HG03521 (cell line): ENCODE measurements at regions not wholly inside any gene's neighbourhood (a gene's known extent, or its start where the extent isn't known, plus 50 kb on each side); places are given as distances from the start of the nearest gene placed in this dataset.
"Not testable (repeated sequence)": the region's sequence is repeated elsewhere in the genome, so short reads cannot be mapped to it uniquely, and the experiment has no call there.

Source experiments
- ATAC-seq: cut with Tn5 transposase; IDR thresholded peaks from one replicate; pipeline ENCODE4 v1.9.1; 2021; ENCODE audit warnings: mild to moderate bottlenecking, moderate library complexity; ENCODE audit not compliant: unreplicated experiment

DNA sequence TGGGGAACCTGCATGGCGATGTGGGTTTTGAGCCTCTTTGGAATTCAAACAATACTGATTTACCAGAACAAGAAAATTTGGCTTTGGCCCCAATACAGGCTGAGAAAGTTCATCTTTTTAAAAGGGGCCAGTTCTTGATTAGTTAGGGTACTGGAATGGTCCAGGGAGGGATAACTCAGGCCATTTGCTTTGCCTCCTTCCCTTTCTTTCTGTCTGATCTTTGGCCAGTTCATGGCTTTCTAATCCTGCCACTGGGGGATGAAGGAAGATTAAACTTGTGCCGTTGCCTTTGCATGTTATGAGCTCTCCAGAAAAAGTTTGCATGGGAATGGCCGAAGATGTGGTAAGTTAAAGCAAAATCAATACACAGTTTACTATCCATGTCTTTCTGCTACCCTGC lies 78.4 kb downstream of the ADAMTS15 start:
- no peak for ATAC-seq

DNA sequence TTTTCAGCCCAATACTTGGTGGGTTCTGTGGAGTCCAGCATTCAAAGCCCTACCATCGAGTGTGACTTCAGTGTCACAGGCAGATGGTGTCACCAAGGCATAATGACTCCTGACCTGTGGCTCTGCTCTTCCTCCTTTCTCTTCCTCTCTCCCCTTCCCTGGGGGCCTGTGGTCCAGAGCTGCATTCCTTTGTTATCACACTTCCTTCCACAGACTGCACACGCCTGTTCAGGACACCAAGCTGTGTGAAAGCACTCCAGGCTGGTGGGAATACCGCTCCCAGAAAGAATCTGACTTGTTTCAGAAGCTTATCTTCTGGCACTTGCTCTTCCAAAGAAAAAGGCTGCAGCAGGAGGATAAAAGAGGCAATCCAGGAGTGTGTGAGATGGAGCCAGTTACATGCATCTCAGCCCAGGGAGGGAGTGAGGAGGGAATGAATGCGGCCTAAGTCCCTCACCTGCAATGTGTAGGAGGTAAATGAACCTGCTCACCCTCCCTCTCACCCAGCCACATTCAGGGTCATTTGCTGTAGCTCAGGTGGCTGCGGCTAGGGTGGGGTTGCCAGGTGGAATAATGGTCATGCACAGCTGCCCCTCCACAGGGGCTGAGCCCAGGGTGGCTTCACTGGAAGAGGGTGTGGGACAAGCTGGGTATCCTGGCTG lies 79.3 kb downstream of the ADAMTS15 start:
- no peak for ATAC-seq

DNA sequence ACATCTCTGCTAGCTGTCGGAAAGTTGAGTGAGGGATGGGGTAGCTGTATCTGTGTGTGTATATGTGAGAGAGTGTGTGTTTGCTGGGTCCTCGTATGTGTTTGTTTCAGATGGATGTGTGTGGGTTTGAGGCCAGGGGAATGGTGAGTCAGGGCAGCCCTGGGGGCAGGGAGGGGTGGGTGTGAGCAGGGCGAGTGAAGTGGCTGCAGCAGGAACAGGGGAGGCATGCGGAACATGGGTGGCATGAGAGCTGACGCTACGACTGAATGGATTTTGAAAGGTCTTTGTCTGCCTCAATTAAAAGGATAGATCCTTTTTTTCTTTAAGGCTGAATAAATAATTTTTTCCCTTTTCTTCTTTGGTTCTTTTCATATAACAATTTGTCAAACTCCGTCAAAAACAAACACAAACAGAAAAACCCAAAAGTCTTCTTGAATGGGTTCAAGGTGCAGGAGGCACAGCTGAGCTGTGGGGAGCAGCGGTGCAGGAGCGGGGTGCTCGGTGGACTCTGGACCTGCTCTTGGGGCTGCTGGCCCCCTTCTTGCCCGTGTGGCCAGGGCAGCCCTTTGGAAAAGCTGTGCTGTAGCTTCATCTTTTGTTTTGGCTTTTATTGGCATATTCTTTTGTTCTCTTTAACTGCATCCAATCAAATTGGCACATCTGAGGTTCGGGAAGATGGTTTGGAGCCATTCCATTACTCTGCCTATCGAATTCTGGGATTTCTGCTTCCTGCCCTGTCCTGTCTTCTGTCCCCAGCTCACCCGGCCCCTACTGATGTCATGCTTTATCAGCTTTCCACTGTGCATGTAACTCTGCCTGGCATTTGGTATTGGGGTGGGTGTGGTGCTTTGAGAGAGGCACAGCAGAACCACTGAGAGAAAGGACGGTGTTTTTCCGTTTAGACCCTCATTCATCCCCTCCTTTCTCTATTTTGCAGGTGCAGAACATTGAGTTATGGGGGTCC lies 80.1 kb downstream of the ADAMTS15 start:
- no peak for ATAC-seq

DNA sequence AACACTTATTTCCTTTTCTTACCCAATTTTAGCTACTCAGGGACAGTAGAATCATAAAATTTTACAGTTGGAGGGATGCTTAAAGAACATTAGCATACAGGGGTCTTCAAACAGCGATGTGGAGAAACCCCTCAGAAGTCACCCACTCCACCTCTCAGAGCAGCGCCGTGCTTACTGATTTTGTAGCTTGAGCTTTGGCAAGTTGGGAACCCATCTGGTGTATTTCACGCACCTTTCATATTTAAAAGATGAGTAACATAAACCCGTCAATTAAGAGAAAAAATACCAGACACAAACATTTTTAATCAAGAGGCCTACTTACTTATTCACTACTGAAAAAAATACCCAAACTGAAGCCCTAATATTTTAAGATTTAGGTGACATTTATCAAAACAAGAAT lies 80.9 kb downstream of the ADAMTS15 start:
- no peak for ATAC-seq

DNA sequence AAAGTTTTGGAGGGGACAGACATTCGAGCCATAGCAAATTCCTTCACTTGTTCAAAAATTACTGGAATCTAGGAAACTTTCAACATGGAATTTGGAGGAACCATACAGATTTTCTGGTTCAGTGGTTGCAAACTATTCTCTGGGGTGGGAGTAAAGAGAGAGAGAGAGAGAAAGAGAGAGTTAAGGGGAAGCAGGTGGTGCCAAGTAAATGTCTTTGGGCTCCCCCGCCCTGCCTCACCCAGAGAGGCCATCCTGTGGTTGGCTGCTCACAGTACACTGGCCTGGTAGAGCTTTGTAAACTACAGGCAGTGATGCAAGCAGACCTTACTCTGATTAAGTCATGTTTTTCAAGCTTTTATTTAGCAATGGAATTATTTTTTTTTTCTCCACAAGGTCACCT lies 82.6 kb downstream of the ADAMTS15 start:
- no peak for ATAC-seq

DNA sequence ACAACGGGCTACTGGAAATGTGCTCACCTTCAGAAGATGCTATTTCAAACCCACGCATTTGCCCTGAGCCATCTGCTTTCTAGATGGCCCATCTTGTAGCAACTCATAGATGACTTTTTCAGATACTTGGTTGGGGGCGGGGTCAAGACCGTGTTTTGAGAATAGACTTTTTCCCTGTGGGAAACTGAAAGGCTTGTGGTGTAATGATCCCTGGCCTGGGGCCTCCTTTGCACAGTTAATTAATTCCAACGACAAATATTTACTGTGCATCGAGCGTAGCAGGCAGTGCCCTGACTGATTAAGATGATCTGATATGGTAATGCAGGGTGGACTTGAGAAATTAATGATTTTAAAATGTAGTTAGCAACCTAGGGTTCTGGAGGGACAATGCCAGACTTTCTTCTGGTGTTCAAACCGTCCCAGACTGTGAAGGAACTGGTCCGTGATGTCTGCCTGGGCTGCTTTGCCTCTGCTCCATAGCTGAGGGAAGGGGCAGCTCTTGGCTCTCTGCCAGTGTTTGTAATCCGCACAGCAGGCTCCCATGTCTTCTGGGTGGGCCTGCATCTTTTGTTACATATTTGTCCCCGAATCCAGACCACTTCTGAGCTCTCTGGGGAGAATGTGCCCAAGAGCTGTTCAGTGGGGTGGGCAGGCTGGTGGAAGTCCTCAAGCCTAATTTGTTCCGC lies 84.8 kb downstream of the ADAMTS15 start:
- ATAC-seq = no peak

DNA sequence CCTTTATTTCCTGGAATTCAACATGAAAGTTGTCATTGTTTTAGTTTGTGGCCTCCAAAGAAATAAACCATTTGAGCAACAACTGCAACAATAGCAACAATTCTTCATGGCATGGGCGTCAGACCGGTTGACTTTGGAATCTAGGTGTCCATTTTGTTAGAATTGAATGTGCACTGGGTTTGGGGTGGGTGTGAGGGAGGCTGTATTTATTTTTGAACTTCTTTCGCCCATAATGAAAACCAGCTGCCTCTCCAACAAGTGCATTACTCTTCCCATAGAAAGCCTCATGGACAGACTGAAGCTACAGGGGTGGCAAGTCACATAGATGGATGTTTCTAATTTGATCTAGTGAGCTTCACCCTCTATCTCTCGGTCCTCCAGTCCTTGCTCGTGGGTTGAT lies 85.4 kb downstream of the ADAMTS15 start:
- ATAC-seq = no peak

DNA sequence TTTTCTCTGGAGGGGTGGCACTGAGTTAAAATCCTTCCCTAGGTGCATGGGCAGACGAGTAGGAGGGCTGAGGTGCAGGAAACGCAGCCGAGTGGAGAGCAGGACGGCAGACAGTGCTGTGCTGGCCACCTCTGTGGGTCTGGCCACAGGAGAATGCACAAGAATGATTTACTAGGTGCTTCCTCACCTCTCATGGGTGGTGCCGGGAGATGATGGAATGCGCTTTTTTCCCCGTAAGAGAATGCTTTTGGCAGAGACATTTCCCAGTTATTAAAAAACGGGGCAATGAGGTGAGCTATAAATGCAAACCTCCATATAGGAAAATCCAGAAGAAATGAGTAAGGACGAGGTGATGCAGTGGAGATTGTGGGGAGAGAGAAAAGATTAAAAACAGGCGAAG lies 86.1 kb downstream of the ADAMTS15 start:
- no peak for ATAC-seq

DNA sequence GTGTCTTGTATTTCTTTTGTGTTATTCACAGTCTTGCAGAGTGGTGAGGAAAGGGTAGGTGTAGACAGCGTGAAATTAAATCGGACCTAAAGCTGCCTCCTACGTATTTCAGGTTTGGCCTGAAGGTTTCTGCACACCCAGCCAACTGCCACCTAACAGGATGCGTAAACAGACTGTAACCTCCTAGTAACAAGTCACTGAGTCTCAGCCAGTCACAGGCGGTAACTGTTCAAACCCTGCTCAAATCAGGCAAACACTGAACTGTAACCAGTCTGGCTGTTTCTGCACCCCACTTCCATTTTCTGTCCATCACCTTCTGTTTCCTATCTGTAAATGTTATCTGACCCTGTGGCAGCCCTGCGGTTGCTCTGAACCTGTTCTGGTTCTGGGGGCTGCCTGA lies 87.1 kb downstream of the ADAMTS15 start:
- no peak for ATAC-seq

DNA sequence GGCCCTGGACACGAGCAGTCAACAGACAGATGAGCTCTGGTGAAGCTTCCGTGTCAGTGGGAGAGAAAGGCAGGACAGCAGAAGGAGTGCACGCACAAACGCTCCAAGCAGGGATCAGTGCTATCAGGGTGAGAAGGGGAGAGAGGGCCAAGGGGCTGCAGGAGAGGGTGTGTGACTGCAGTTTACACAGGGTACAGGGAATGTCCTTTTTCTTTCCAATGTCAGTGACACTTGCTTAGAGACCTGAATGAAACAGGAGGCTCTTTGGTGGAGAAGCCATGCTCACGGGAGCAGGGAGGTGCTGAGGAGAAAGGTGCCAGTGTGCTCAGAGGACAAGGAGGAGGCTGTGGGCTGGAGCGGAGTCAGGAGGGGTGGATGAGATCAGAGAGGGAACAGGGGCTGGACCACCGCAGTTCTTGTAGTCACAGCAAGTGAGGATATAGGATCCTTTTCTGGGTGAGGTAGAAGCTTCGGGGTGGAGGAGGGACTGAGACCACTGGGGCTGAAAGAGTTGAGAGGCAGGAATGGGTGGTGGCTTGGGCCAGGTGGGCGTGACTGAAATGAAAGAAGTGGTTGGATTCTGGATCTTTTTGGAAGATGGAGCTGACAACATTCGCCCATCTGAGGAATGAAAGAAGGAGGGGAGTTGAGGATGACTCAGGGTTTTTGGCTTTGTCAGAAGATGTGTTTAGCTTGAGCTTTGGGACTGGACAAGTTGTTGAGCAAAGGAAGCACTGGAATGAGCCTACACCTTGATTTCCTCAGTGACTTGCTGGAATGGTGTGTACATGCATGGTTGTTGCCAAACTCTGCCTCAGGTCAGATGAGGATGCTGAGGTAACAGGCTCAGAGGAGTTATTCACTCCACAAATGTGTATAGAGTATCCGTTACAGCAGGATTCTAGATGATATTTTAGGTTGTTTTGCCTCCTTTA lies 87.9 kb downstream of the ADAMTS15 start:
- no peak for ATAC-seq

DNA sequence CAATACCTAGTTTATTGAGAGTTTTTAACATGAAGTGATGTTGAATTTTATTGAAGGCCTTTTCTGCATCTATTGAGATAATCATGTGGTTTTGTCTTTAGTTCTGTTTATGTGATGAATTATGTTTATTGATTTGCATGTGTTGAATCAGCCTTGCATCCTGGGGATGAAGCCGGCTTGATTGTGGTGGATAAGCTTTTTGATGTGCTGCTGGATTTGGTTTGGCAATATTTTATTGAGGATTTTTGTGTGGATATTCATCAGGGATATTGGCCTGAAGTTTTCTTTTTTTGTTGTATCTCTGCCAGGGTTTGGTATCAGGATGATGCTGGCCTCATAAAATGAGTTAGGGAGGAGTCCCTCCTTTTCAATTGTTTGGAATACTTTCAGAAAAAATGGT lies 91.2 kb downstream of the ADAMTS15 start:
- ATAC-seq = not testable (repeated sequence)

DNA sequence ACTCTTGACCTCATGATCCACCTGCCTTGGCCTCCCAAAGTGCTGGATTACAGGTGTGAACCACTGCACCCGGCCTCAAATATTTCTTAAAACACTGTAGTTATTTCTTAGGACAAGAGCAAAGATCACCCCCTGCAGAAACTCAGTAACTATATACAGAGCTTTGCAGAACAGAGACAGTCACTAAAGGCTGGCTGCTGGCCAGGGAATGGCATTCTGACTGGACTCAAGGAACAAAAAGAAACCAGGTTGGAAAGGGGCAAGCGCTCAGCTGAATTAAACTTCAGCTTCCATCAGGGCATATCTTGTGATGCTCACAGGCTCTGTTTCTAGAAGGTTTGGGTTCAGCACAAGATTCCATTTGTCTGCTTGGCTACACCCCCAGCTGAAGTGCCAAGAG lies 95.8 kb downstream of the ADAMTS15 start:
- ATAC-seq = no peak

DNA sequence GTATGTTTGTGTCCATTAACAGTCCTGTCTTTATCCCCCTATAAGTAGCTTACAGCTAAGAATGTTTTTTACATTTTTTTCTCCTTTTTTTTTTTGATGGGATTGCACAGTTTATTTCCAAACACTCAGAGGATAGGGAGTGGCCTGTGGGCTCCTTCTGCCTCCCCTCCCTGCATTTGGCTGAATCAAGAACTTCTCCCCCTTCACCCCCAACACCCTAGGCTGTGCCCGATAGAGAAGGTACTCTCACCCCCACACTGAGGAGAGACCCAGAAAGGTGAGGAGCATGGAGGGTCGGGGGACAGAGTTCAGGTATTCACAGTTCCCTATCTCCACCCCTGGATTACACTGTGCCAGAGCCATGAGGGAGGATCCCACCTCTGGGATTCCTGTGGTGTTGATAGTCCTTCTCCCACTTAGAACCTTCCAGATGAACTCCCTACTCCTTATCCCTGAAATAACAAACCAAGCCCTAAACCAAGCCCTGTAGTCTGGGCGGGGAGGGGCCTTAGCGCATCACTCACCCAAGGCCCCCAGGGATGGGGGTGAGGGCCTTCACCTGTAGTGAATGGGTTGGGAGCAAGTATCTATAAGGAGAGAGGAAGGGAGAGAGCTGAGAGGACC lies 97.1 kb downstream of the ADAMTS15 start:
- no peak for ATAC-seq

DNA sequence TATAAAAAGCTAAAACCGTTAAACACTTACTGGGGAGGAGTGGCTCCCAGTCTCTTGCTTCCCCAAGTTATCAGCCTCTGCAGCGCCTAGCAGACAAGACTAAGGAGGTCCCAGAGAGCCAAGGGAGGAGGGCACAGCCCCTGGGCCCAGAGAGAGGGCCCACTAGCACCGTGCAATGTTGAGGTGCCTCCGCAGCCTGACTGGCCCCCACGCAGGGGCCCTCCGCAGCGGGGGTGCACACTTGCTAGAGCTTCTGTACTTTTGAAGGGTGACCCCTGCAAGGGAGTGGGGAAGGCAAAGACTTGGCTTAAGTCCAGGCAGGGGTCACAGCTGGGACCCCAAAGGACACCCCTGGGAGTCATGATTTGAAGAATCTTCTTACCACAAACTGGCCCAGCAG lies 98.0 kb downstream of the ADAMTS15 start:
- ATAC-seq = no peak

DNA sequence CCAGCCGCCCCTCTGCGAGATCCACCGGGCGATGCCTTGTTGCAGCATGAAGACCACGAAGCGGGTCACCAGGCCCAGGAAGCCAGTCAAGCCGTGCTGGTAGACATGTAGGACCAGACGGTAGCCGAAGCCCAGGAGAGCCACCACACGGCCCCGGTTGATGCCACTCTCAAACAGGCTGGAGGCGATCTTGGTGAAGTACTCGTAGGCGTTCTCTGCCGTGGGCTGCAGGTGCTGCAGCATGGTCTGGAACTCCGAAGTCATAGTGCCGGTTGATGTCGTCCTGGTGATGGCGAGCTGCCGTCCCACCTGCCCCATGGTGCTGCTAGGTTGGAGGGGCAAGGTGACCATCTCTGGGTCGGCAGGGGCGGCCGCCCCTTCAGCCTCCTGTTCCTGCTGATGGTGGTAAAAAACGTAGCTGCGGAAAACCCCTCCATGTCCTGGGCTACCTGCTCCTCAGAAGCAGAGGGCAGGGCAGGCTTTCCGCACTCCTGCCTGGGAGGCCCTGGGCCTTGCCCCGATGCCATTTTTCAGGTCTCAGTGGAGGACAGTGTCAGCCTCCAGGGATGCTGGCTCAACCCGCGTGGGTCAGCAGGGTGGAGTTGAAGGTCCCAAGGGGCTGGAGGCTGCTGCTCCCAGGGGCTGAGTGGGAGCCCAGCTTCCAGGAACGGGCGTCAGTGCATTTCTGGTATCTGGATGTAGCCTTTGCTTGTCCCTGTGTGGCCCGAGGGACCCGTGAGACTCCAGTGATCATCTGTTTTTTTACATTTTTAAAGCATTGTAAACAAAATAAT lies 98.7 kb downstream of the ADAMTS15 start:
- ATAC-seq = no peak

DNA sequence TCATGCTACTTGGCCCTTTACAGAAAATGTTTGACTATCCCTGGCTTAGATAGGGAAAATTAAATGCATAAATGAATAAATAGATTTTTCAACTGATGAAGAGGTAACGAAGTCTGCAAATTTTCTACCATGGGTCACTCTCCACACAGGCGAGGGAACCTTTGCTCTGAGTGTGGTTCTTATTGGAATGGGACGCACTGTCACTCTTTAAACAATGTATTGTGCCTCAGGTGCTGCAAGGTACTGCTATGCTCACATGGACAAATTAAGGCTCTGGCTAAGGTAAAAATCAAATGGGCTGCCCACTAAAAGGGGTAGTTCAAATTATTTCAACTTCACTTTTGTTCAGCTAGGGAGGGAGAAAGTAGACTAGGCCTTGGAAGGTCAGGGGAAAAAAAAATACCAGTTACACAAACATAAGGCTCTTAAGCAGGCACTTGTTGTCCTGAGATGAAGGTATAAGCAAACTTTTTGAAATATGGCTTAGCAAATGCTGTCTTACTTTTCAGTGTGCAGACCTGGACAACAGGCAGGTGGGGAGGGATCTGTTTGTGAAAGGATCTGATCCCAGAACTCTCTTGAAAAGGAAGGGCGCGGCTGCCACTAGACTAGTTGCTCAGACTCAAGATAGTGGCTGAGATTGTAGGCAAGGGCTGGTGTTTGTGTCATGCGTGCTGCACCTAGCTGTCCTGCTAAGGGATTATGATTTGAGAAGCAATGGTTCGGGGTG lies 99.5 kb downstream of the ADAMTS15 start:
- no peak for ATAC-seq

DNA sequence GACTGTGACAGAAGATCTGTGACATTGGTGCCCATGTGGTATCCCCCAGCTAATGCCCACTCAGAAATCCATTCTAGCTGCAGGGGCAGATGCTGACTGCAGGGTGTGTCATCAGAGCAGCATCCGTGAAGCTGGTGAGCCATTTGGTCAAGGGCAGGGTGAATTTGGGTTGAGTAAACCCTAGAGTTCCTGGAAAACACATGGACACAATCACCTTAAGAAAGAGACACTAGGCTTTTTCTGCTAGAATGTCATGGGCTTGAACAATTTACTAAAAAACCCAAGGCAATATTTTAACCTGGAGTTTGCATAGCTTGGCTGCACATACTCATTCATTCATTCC lies 100.0 kb downstream of the ADAMTS15 start:
- ATAC-seq = no peak

DNA sequence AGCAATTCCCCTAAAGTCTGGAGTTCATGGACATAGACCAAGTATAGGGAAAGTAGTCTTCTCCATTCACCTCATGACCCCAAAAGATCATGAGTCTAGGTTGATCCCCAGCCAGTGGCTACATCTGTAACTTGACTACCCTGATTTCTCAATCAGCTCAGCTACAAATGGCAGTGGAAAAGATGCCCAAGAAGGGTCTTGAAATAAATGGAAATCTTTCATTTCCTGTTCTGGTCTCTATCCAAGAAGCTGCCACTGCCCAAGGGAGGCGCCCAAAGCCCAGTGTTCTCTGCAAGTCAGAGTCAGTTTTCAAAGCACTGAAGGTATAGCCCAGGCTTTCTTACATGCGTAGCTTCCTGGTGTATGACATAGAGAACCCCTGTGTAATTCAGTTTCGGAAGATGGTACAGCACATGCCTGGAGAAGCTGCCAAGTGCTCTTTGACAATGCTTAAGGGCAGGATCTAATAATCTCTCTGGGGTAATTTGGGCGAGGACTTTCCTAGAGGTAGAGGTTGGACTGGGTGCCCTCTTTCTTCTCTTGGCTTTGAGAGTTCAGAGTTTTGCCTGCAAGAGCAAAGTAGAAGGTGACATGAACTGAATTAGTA lies 101.1 kb downstream of the ADAMTS15 start:
- no peak for ATAC-seq
